ENCODE measurements at regions not wholly inside any gene's neighbourhood (a gene's known extent, or its start where the extent isn't known, plus 50 kb on each side); places are given as distances from the start of the nearest gene placed in this dataset.

- TF ChIP-seq RAD21 (IDR thresholded peaks at IDR 0.05; ENCODE audit: low read depth) (no peak), EGR1 (IDR thresholded peaks at IDR 0.05; ENCODE audit: low read depth) (no peak), CBX3 (IDR thresholded peaks at IDR 0.05; ENCODE audit: low read depth) (no peak), YY1 (IDR thresholded peaks at IDR 0.05; ENCODE audit: extremely low read depth, insufficient replicate concordance, low read depth, low read length) (no peak), POLR2A (IDR thresholded peaks at IDR 0.05; ENCODE audit: borderline replicate concordance, extremely low read depth, insufficient read depth, insufficient read length) (no peak), ATF3 (IDR thresholded peaks at IDR 0.05) (no peak), TCF7L2 (IDR thresholded peaks at IDR 0.05; ENCODE audit: borderline replicate concordance, extremely low read depth, insufficient read depth, insufficient read length) (no peak), EZH2phosphoT487 (IDR thresholded peaks at IDR 0.05; ENCODE audit: borderline replicate concordance) (no peak), CTCF (IDR thresholded peaks at IDR 0.05 in 2 of 3, conservative IDR thresholded peaks at IDR 0.05 in 1 of 3; ENCODE audit: borderline replicate concordance in 1 of 3, insufficient read depth in 1 of 3, low read depth in 2 of 3, low read length in 2 of 3) (no peak), CEBPB (IDR thresholded peaks at IDR 0.05; ENCODE audit: low read depth) (no peak), JUND (IDR thresholded peaks at IDR 0.05) (no peak), ZFX (IDR thresholded peaks at IDR 0.05) (no peak), ELF1 (IDR thresholded peaks at IDR 0.05; ENCODE audit: borderline replicate concordance, low read depth) (no peak), SP1 (IDR thresholded peaks at IDR 0.05; ENCODE audit: low read depth) (no peak)
- H3K36me3 ChIP-seq (ENCODE audit: control insufficient read depth in 1 of 2, insufficient read depth in 2 of 2, low read length in 2 of 2), result no peaks in the 10 kb centered on the region
- POLR2A ChIA-PET, result no interaction called here
- H3K27ac ChIP-seq (ENCODE audit: low read depth, low read length), result no peak overlapping the region
- no peak overlapping the region for H2AFZ ChIP-seq (ENCODE audit: low read depth, low read length, poor library complexity, severe bottlenecking)
- CTCF ChIA-PET, result no interaction called here
- ATAC-seq, result no peak
- no peaks in the 10 kb centered on the region for H3K79me2 ChIP-seq (ENCODE audit: insufficient read depth, low read length)
- H3K4me1 ChIP-seq (ENCODE audit: control insufficient read depth in 1 of 2, insufficient read depth in 2 of 2, low read length in 2 of 2), result no peaks in the 10 kb centered on the region
- no peaks in the 10 kb centered on the region for H3K9me3 ChIP-seq (ENCODE audit: control insufficient read depth in 1 of 2, insufficient read depth in 1 of 2, low read depth in 1 of 2, low read length in 2 of 2)
- RAD21 ChIA-PET (ENCODE audit: low non-redundant PET in 1 of 2, low total read pairs in 2 of 2, uncharacterized antibody in 2 of 2, unreplicated experiment in 2 of 2), result no interaction called here
- no peaks in the 10 kb centered on the region; the same call in 1 of the 2 replicates for H4K20me1 ChIP-seq (ENCODE audit: insufficient read depth)
- no peak overlapping the region for H3K4me3 ChIP-seq (replicated peaks in 1 of 2; ENCODE audit: low read depth in 1 of 2, low read length in 2 of 2)
- intact Hi-C loops (cut with micrococcal nuclease), result no loop called here
- H3K9me2 ChIP-seq (ENCODE audit: insufficient read depth), result no peaks in the 10 kb centered on the region
- H3K27me3 ChIP-seq (ENCODE audit: insufficient read depth, low read length), result peaks cover 22% of the 10 kb centered on the region
- no TSS peak for BruUV-seq (replicated peaks)
- no peak for DNase-seq (ENCODE audit: low read depth, low spot score)
- H3K9ac ChIP-seq (ENCODE audit: low read length), result no peak overlapping the region
- no peak overlapping the region for H3K4me2 ChIP-seq (ENCODE audit: low read length)
Observed at GRCh38 chr11:112874980-112875379, 86.2 kb upstream of the NCAM1 start.

Data from HCT116 (cell line).